GM19438 (cell line): ENCODE measurements at regions not wholly inside any gene's neighbourhood (a gene's known extent, or its start where the extent isn't known, plus 50 kb on each side); places are given as distances from the start of the nearest gene placed in this dataset.
"Not testable (repeated sequence)": the region's sequence is repeated elsewhere in the genome, so short reads cannot be mapped to it uniquely, and the experiment has no call there.

Experiments used
- ATAC-seq: cut with Tn5 transposase; IDR thresholded peaks from one replicate; pipeline ENCODE4 v1.9.1; 2021; ENCODE audit warnings: low read depth; ENCODE audit not compliant: unreplicated experiment

GRCh38 chr7:109549471-109550193 is 980.0 kb downstream of the DNAJB9 start:
- no peak for ATAC-seq

GRCh38 chr7:109552017-109552416 is 982.3 kb downstream of the DNAJB9 start:
- ATAC-seq = no peak

GRCh38 chr7:109577265-109577664 is 1007.6 kb downstream of the DNAJB9 start:
- ATAC-seq = no peak

- ATAC-seq = no peak
These were observed 1010.2 kb downstream of the DNAJB9 start for GRCh38 chr7:109579901-109580300.

- no peak for ATAC-seq
These were observed 1012.5 kb downstream of the DNAJB9 start for GRCh38 chr7:109582211-109582610.

GRCh38 chr7:109596948-109597347 is 1027.3 kb downstream of the DNAJB9 start:
- ATAC-seq = not testable (repeated sequence)

GRCh38 chr7:109611656-109612055 is 1042.0 kb downstream of the DNAJB9 start:
- ATAC-seq = no peak

- ATAC-seq = no peak
These were observed 1046.9 kb downstream of the DNAJB9 start for GRCh38 chr7:109616551-109617069.

- ATAC-seq = no peak
These were observed 1052.6 kb downstream of the DNAJB9 start for GRCh38 chr7:109622320-109622719.

- ATAC-seq = not testable (repeated sequence)
These were observed 1063.2 kb downstream of the DNAJB9 start for GRCh38 chr7:109632890-109633289.

- ATAC-seq = no peak
These were observed 1065.7 kb downstream of the DNAJB9 start for GRCh38 chr7:109635374-109635773.

GRCh38 chr7:109637428-109637990 is 1067.8 kb downstream of the DNAJB9 start:
- ATAC-seq = no peak

GRCh38 chr7:109638321-109638720 is 1068.6 kb downstream of the DNAJB9 start:
- ATAC-seq = no peak

- no peak for ATAC-seq
These were observed 1069.9 kb downstream of the DNAJB9 start for GRCh38 chr7:109639561-109639960.

- no peak for ATAC-seq
These were observed 1071.8 kb downstream of the DNAJB9 start for GRCh38 chr7:109641445-109641844.

- no peak for ATAC-seq
These were observed 1076.5 kb downstream of the DNAJB9 start for GRCh38 chr7:109646124-109646523.

- not testable (repeated sequence) for ATAC-seq
These were observed 1076.9 kb downstream of the DNAJB9 start for GRCh38 chr7:109646594-109646993.

GRCh38 chr7:109647263-109647662 is 1077.6 kb downstream of the DNAJB9 start:
- ATAC-seq = not testable (repeated sequence)

GRCh38 chr7:109659261-109659660 is 1089.6 kb downstream of the DNAJB9 start:
- no peak for ATAC-seq

- ATAC-seq = no peak
These were observed 1090.7 kb downstream of the DNAJB9 start for GRCh38 chr7:109660401-109660800.

- no peak for ATAC-seq
These were observed 1094.1 kb downstream of the DNAJB9 start for GRCh38 chr7:109663806-109664205.

- ATAC-seq = not testable (repeated sequence)
These were observed 1117.6 kb downstream of the DNAJB9 start for GRCh38 chr7:109687269-109687668.
